Stimulated activated CD8-positive, alpha-beta memory T cell treated with anti-CD3 and anti-CD28 coated beads, Interleukin-4, amount 100 ng/mL, for 48 hours (primary cell): ENCODE measurements at regions not wholly inside any gene's neighbourhood (a gene's known extent, or its start where the extent isn't known, plus 50 kb on each side); places are given as distances from the start of the nearest gene placed in this dataset.

ENCODE experiments used
- DNase-seq: peaks from one replicate; pipeline ENCODE4 v3.0.0-alpha.2; 2020

GRCh38 chr5:133905424-133905823 is 63.0 kb downstream of the C5orf15 start:
- no peak for DNase-seq

- DNase-seq: no peak
Measured at GRCh38 chr5:133904641-133905040, 63.8 kb downstream of the C5orf15 start.

- no peak for DNase-seq
Measured at GRCh38 chr5:133902511-133903118, 65.8 kb downstream of the C5orf15 start.

GRCh38 chr5:133900534-133901270 is 67.7 kb downstream of the C5orf15 start:
- no peak for DNase-seq

- no peak for DNase-seq
Measured at GRCh38 chr5:133899506-133899905, 68.9 kb downstream of the C5orf15 start.

- no peak for DNase-seq
Measured at GRCh38 chr5:133898440-133898839, 70.0 kb downstream of the C5orf15 start.

- DNase-seq: no peak
Measured at GRCh38 chr5:133897431-133897830, 71.0 kb downstream of the C5orf15 start.

GRCh38 chr5:133896873-133897272 is 71.6 kb downstream of the C5orf15 start:
- no peak for DNase-seq

GRCh38 chr5:133895979-133896845 is 72.2 kb downstream of the C5orf15 start:
- DNase-seq: no peak

GRCh38 chr5:133894143-133894542 is 74.3 kb downstream of the C5orf15 start:
- no peak for DNase-seq

GRCh38 chr5:133892774-133893173 is 75.7 kb downstream of the C5orf15 start:
- no peak for DNase-seq

GRCh38 chr5:133892306-133892705 is 76.1 kb downstream of the C5orf15 start:
- DNase-seq: no peak

GRCh38 chr5:133891390-133891789 is 77.0 kb downstream of the C5orf15 start:
- DNase-seq: no peak

GRCh38 chr5:133890776-133891280 is 77.6 kb downstream of the C5orf15 start:
- no peak for DNase-seq

GRCh38 chr5:133890314-133890713 is 78.1 kb downstream of the C5orf15 start:
- DNase-seq: no peak

GRCh38 chr5:133889271-133889905 is 79.0 kb downstream of the C5orf15 start:
- DNase-seq: no peak

GRCh38 chr5:133888625-133888991 is 79.8 kb downstream of the C5orf15 start:
- no peak for DNase-seq

GRCh38 chr5:133885566-133885965 is 82.9 kb downstream of the C5orf15 start:
- no peak for DNase-seq

- DNase-seq: no peak
Measured at GRCh38 chr5:133884569-133885311, 83.7 kb downstream of the C5orf15 start.

GRCh38 chr5:133883916-133884315 is 84.5 kb downstream of the C5orf15 start:
- DNase-seq: no peak

- no peak for DNase-seq
Measured at GRCh38 chr5:133882846-133883245, 85.6 kb downstream of the C5orf15 start.

GRCh38 chr5:133882389-133882695 is 86.1 kb downstream of the C5orf15 start:
- no peak for DNase-seq
